H9 (cell line): ENCODE measurements at regions not wholly inside any gene's neighbourhood (a gene's known extent, or its start where the extent isn't known, plus 50 kb on each side); places are given as distances from the start of the nearest gene placed in this dataset.

ENCODE experiments used
- DNase-seq: peaks from one replicate; pipeline ENCODE4 v3.0.0-alpha.2; 2017
- H2AFZ ChIP-seq: one replicate; pipeline ENCODE4 v1.6.1; 2013; ENCODE audit warnings: mild to moderate bottlenecking, low read length, control low read depth, moderate library complexity
- H2AK5ac ChIP-seq: 2 replicates; pipeline ENCODE4 v1.6.1; 2013; ENCODE audit warnings: low read length, control low read depth, mixed read lengths; ENCODE audit not compliant: insufficient read length
- H2BK120ac ChIP-seq: one replicate; pipeline ENCODE4 v1.6.1; 2013; ENCODE audit warnings: low read depth, mild to moderate bottlenecking, low read length, control low read depth, inconsistent platforms; ENCODE audit not compliant: poor library complexity, severe bottlenecking
- H2BK12ac ChIP-seq: 2 replicates; pipeline ENCODE4 v1.6.1; 2013; ENCODE audit warnings: low read length, control low read depth, mixed read lengths, low read depth; ENCODE audit not compliant: insufficient read length
- H2BK15ac ChIP-seq: 2 replicates; pipeline ENCODE4 v1.6.1; 2013; ENCODE audit warnings: low read depth, low read length, control low read depth
- H2BK20ac ChIP-seq: one replicate; pipeline ENCODE4 v1.6.1; 2013; ENCODE audit warnings: low read depth, mild to moderate bottlenecking, low read length, control low read depth, inconsistent platforms; ENCODE audit not compliant: poor library complexity, severe bottlenecking
- H2BK5ac ChIP-seq: 2 replicates; pipeline ENCODE4 v1.6.1; 2013; ENCODE audit warnings: low read length, control low read depth, mixed read lengths; ENCODE audit not compliant: insufficient read length
- H3K14ac ChIP-seq: 2 replicates; pipeline ENCODE4 v1.6.1; 2013; ENCODE audit warnings: low read length, control low read depth; ENCODE audit not compliant: insufficient read depth
- H3K18ac ChIP-seq: 2 replicates; pipeline ENCODE4 v1.6.1; 2013; ENCODE audit warnings: low read depth, mild to moderate bottlenecking, mixed read lengths, low read length, control low read depth; ENCODE audit not compliant: insufficient read length
- H3K23ac ChIP-seq: 2 replicates; pipeline ENCODE4 v1.6.1; 2013; ENCODE audit warnings: low read length, control low read depth, mixed read lengths, low read depth; ENCODE audit not compliant: insufficient read length
- H3K23me2 ChIP-seq: 2 replicates; pipeline ENCODE4 v1.6.1; 2013; ENCODE audit warnings: low read depth, mild to moderate bottlenecking, mixed read lengths, low read length, control low read depth; ENCODE audit not compliant: insufficient read length, poor library complexity, severe bottlenecking
- H3K27ac ChIP-seq: 2 replicates; pipeline ENCODE4 v1.5.1; 2013; ENCODE audit warnings: low read length, control low read depth, mixed read lengths, low read depth; ENCODE audit not compliant: insufficient read length
- H3K27me3 ChIP-seq: 2 replicates; pipeline ENCODE4 v1.6.1; 2013; ENCODE audit warnings: low read length, control low read depth, inconsistent platforms; ENCODE audit not compliant: insufficient read depth
- H3K4ac ChIP-seq: 2 replicates; pipeline ENCODE4 v1.6.1; 2013; ENCODE audit warnings: low read depth, mild to moderate bottlenecking, control low read depth, inconsistent platforms, low read length, moderate library complexity
- H3K4me1 ChIP-seq: 2 replicates; pipeline ENCODE4 v1.6.1; 2013; ENCODE audit warnings: low read length, control low read depth, inconsistent platforms; ENCODE audit not compliant: insufficient read depth
- H3K4me2 ChIP-seq: 2 replicates; pipeline ENCODE4 v1.6.1; 2013; ENCODE audit warnings: low read length, control low read depth, mixed read lengths; ENCODE audit not compliant: insufficient read length, insufficient read depth
- H3K56ac ChIP-seq: 2 replicates; pipeline ENCODE4 v1.6.1; 2013; ENCODE audit warnings: low read depth, mild to moderate bottlenecking, mixed read lengths, low read length, control low read depth; ENCODE audit not compliant: insufficient read length
- H3K79me1 ChIP-seq: 2 replicates; pipeline ENCODE4 v1.6.1; 2013; ENCODE audit warnings: low read depth, mild to moderate bottlenecking, moderate library complexity, low read length, control low read depth, inconsistent platforms; ENCODE audit not compliant: insufficient read depth, poor library complexity, severe bottlenecking
- H3K79me2 ChIP-seq: 2 replicates; pipeline ENCODE4 v1.6.1; 2013; ENCODE audit warnings: low read length, control low read depth, inconsistent platforms; ENCODE audit not compliant: insufficient read depth
- H3K9ac ChIP-seq: 2 replicates; pipeline ENCODE4 v1.6.1; 2013; ENCODE audit warnings: low read length, control low read depth, mixed read lengths; ENCODE audit not compliant: insufficient read length; ENCODE audit errors: extremely low read depth
- H3K9me3 ChIP-seq: one replicate; pipeline ENCODE4 v1.6.1; 2013; ENCODE audit warnings: low read depth, low read length, inconsistent platforms; ENCODE audit not compliant: control insufficient read depth
- H3T11ph ChIP-seq: one replicate; pipeline ENCODE4 v1.6.1; 2013; ENCODE audit warnings: mild to moderate bottlenecking, low read length, control low read depth, inconsistent platforms
- H4K20me1 ChIP-seq: one replicate; pipeline ENCODE4 v1.6.1; 2013; ENCODE audit not compliant: control insufficient read depth, insufficient read length, insufficient read depth
- H4K5ac ChIP-seq: 2 replicates; pipeline ENCODE4 v1.6.1; 2013; ENCODE audit warnings: low read depth, mild to moderate bottlenecking, mixed read lengths, low read length, control low read depth; ENCODE audit not compliant: insufficient read length
- H4K8ac ChIP-seq: replicated peaks from 2 replicates; pipeline ENCODE4 v1.6.1; 2013; ENCODE audit warnings: low read length, control low read depth, mixed read lengths, low read depth; ENCODE audit not compliant: insufficient read length
- H4K91ac ChIP-seq: 2 replicates; pipeline ENCODE4 v1.6.1; 2013; ENCODE audit warnings: low read depth, mild to moderate bottlenecking, moderate library complexity, mixed read lengths, low read length, control low read depth; ENCODE audit not compliant: insufficient read length
- H3K27ac Mint-ChIP-seq, 3 experiments: 2 replicates in 2 of 3; 3 replicates in 1 of 3; pipeline ENCODE4 v1.8.0; 2020 to 2021; ENCODE audit warnings: mixed read lengths in 3 of 3, mild to moderate bottlenecking in 1 of 3, moderate library complexity in 1 of 3
- H3K27me3 Mint-ChIP-seq: 2 replicates; pipeline ENCODE4 v1.8.0; 2021; ENCODE audit warnings: low read depth, mild to moderate bottlenecking, moderate library complexity, mixed read lengths
- H3K36me3 Mint-ChIP-seq, 3 experiments: 2 replicates in 2 of 3; 3 replicates in 1 of 3; pipeline ENCODE4 v1.8.0; 2020 to 2021; ENCODE audit warnings: low read depth in 3 of 3, mixed read lengths in 3 of 3; ENCODE audit not compliant: insufficient read depth in 1 of 3
- H3K4me1 Mint-ChIP-seq, 2 experiments: 2 replicates each; pipeline ENCODE4 v1.8.0; 2020; ENCODE audit warnings: mixed read lengths in 2 of 2
- H3K4me3 Mint-ChIP-seq, 2 experiments: 2 replicates in 1 of 2; 3 replicates in 1 of 2; pipeline ENCODE4 v1.8.0; 2020 to 2021; ENCODE audit warnings: mild to moderate bottlenecking in 2 of 2, mixed read lengths in 2 of 2, moderate library complexity in 1 of 2
- H3K9me3 Mint-ChIP-seq, 2 experiments: 2 replicates in 1 of 2; 3 replicates in 1 of 2; pipeline ENCODE4 v1.8.0; 2020; ENCODE audit warnings: mild to moderate bottlenecking in 2 of 2, mixed read lengths in 2 of 2, moderate library complexity in 1 of 2
- WGBS: extraction: QIAGEN DNeasy Blood & Tissue Kit; methylation state at CpG from one replicate; pipeline ENCODE4 v1.1.7; 2013; ENCODE audit warnings: missing lambda C conversion rate, low lambda C conversion rate, mixed read lengths; ENCODE audit not compliant: insufficient read length; ENCODE audit errors: extremely low coverage; 5-methylcytosine and 5-hydroxymethylcytosine counted together
- TF ChIP-seq, protein P1 (sequence below): fragments of 200-600 bp; sonication (generic); conservative IDR thresholded peaks from 3 replicates; pipeline ENCODE4 v1.8.0; 2021; ENCODE audit warnings: antibody characterized with exemption, mild to moderate bottlenecking

- Mint-ChIP-seq H3K36me3 (peaks cover 0 to 4% (median 0%) of the 10 kb centered on the region in 3 experiments; a peak in 2 of 7 replicates), H3K27ac (no peak overlapping the region), H3K9me3 (peaks cover 24 to 29% of the 10 kb centered on the region in 2 experiments), H3K4me1 (0 out of 4 replicates have a peak, but pooled peaks cover 0 to 3% of the 10 kb centered on the region in 2 experiments), H3K27me3 (peaks cover 2% of the 10 kb centered on the region; the same call in 1 of the 2 replicates), H3K4me3 (no peak overlapping the region)
- Histone ChIP-seq H2AFZ (no peak overlapping the region), H2AK5ac (no peak overlapping the region), H3K23ac (no peak overlapping the region), H3T11ph (no peak overlapping the region), H3K23me2 (peaks cover 3% of the 10 kb centered on the region), H3K27ac (no peak overlapping the region), H3K4ac (no peak overlapping the region), H2BK12ac (no peak overlapping the region), H4K91ac (no peak overlapping the region), H3K79me2 (no peaks in the 10 kb centered on the region), H3K79me1 (no peaks in the 10 kb centered on the region), H3K4me1 (peaks cover 3% of the 10 kb centered on the region; the same call in 1 of the 2 replicates), H2BK120ac (no peak overlapping the region), H2BK5ac (no peak overlapping the region), H3K56ac (no peak overlapping the region), H2BK15ac (no peak overlapping the region), H4K20me1 (no peaks in the 10 kb centered on the region), H3K4me2 (no peak overlapping the region), H3K9ac (no peak overlapping the region), H3K27me3 (no peaks in the 10 kb centered on the region), H2BK20ac (no peak overlapping the region), H4K8ac (no peak overlapping the region), H3K9me3 (peaks cover 8% of the 10 kb centered on the region), H3K14ac (no peak overlapping the region), H4K5ac (no peak overlapping the region), H3K18ac (no peak overlapping the region)
- TF ChIP-seq, protein P1, sequence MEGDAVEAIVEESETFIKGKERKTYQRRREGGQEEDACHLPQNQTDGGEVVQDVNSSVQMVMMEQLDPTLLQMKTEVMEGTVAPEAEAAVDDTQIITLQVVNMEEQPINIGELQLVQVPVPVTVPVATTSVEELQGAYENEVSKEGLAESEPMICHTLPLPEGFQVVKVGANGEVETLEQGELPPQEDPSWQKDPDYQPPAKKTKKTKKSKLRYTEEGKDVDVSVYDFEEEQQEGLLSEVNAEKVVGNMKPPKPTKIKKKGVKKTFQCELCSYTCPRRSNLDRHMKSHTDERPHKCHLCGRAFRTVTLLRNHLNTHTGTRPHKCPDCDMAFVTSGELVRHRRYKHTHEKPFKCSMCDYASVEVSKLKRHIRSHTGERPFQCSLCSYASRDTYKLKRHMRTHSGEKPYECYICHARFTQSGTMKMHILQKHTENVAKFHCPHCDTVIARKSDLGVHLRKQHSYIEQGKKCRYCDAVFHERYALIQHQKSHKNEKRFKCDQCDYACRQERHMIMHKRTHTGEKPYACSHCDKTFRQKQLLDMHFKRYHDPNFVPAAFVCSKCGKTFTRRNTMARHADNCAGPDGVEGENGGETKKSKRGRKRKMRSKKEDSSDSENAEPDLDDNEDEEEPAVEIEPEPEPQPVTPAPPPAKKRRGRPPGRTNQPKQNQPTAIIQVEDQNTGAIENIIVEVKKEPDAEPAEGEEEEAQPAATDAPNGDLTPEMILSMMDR, result no peak
- DNase-seq, result no peak
- no CpG with 5 or more reads among the region's 4 CpGs for WGBS
Observed at GRCh38 chrX:13265549-13266132, 54.2 kb downstream of the ATXN3L start.
